ENCODE measurements at regions not wholly inside any gene's neighbourhood (a gene's known extent, or its start where the extent isn't known, plus 50 kb on each side); places are given as distances from the start of the nearest gene placed in this dataset.

GRCh38 chr5:145104106-145104505 lies 731.0 kb downstream of the PRELID2 start:
- no peaks in the 10 kb centered on the region for H3K4me1 ChIP-seq
- H3K36me3 ChIP-seq (ENCODE audit: control insufficient read depth, insufficient read depth, low read length): no peaks in the 10 kb centered on the region
- CTCF ChIA-PET: no interaction called here

GRCh38 chr5:145101246-145101645 lies 733.9 kb downstream of the PRELID2 start:
- intact Hi-C loops (cut with micrococcal nuclease; ENCODE audit: unreplicated experiment): loop anchor here (1.0 kb wide), 1 partner anchor 898 kb away; no protein-coding TSS in a partner anchor
- no peaks in the 10 kb centered on the region for H3K9me3 Mint-ChIP-seq (ENCODE audit: unreplicated experiment)
- no peaks in the 10 kb centered on the region for H3K36me3 ChIP-seq (ENCODE audit: control insufficient read depth, insufficient read depth, low read length)
- peaks cover 10% of the 10 kb centered on the region for H3K27me3 Mint-ChIP-seq (ENCODE audit: insufficient read depth, unreplicated experiment)
- no peaks in the 10 kb centered on the region for H3K4me1 ChIP-seq
- no peak overlapping the region for H3K4me3 Mint-ChIP-seq (ENCODE audit: unreplicated experiment)
- H3K4me1 Mint-ChIP-seq (ENCODE audit: low read depth, unreplicated experiment): no peaks in the 10 kb centered on the region
- ChIA-PET CTCF (no interaction called here), POLR2A (no interaction called here)
- H3K27me3 ChIP-seq (replicated peaks; ENCODE audit: control insufficient read depth, insufficient read depth, low read length): no peaks in the 10 kb centered on the region
- no peaks in the 10 kb centered on the region; the same call in 1 of the 2 replicates for H3K9me3 ChIP-seq
- no peak overlapping the region for H3K27ac Mint-ChIP-seq (ENCODE audit: unreplicated experiment)
- peak in 1 of 2 experiments; percentile 3 for DNase-seq
- H3K36me3 Mint-ChIP-seq (ENCODE audit: insufficient read depth, unreplicated experiment): no peaks in the 10 kb centered on the region
- peak; percentile 37 to 59 for TF ChIP-seq CTCF (IDR thresholded peaks at IDR 0.05; ENCODE audit: insufficient read depth in 1 of 2, low read depth in 1 of 2, low read length in 1 of 2, severe bottlenecking in 1 of 2, unreplicated experiment in 1 of 2)
- no TSS peak for BruUV-seq (replicated peaks)
- no peak overlapping the region for H3K4me3 ChIP-seq (ENCODE audit: low read depth, low read length)

More at GRCh38 chr5:145104106-145104505, 731.0 kb downstream of the PRELID2 start:
- Histone ChIP-seq H3K27me3 (replicated peaks; ENCODE audit: control insufficient read depth, insufficient read depth, low read length) (no peaks in the 10 kb centered on the region), H3K9me3 (no peaks in the 10 kb centered on the region; the same call in 1 of the 2 replicates), H3K4me3 (ENCODE audit: low read depth, low read length) (no peak overlapping the region)
- no peak for DNase-seq
- POLR2A ChIA-PET: no interaction called here
- H3K4me1 Mint-ChIP-seq (ENCODE audit: low read depth, unreplicated experiment): no peaks in the 10 kb centered on the region
- no peak overlapping the region for H3K27ac Mint-ChIP-seq (ENCODE audit: unreplicated experiment)
- BruUV-seq (replicated peaks): no TSS peak
- no peaks in the 10 kb centered on the region for H3K36me3 Mint-ChIP-seq (ENCODE audit: insufficient read depth, unreplicated experiment)
- no peak overlapping the region for H3K4me3 Mint-ChIP-seq (ENCODE audit: unreplicated experiment)
- intact Hi-C loops (cut with micrococcal nuclease; ENCODE audit: unreplicated experiment): no loop called here
- TF ChIP-seq CTCF (IDR thresholded peaks at IDR 0.05; ENCODE audit: insufficient read depth in 1 of 2, low read depth in 1 of 2, low read length in 1 of 2, severe bottlenecking in 1 of 2, unreplicated experiment in 1 of 2): no peak
- peaks cover 7% of the 10 kb centered on the region for H3K27me3 Mint-ChIP-seq (ENCODE audit: insufficient read depth, unreplicated experiment)
- no peaks in the 10 kb centered on the region for H3K9me3 Mint-ChIP-seq (ENCODE audit: unreplicated experiment)

- no peaks in the 10 kb centered on the region for H3K27me3 ChIP-seq (replicated peaks; ENCODE audit: control insufficient read depth, insufficient read depth, low read length)
- Mint-ChIP-seq H3K4me3 (ENCODE audit: unreplicated experiment) (no peak overlapping the region), H3K4me1 (ENCODE audit: low read depth, unreplicated experiment) (no peaks in the 10 kb centered on the region), H3K27ac (ENCODE audit: unreplicated experiment) (no peak overlapping the region), H3K9me3 (ENCODE audit: unreplicated experiment) (no peaks in the 10 kb centered on the region), H3K27me3 (ENCODE audit: insufficient read depth, unreplicated experiment) (no peaks in the 10 kb centered on the region), H3K36me3 (ENCODE audit: insufficient read depth, unreplicated experiment) (no peaks in the 10 kb centered on the region)
- no peak for DNase-seq
- intact Hi-C loops (cut with micrococcal nuclease; ENCODE audit: unreplicated experiment): no loop called here
- TF ChIP-seq CTCF (IDR thresholded peaks at IDR 0.05; ENCODE audit: insufficient read depth in 1 of 2, low read depth in 1 of 2, low read length in 1 of 2, severe bottlenecking in 1 of 2, unreplicated experiment in 1 of 2): no peak
- H3K4me1 ChIP-seq: no peaks in the 10 kb centered on the region
- CTCF ChIA-PET: no interaction called here
- BruUV-seq (replicated peaks): no TSS peak
- H3K4me3 ChIP-seq (ENCODE audit: low read depth, low read length): no peak overlapping the region
- no peaks in the 10 kb centered on the region for H3K9me3 ChIP-seq
- POLR2A ChIA-PET: no interaction called here
- no peaks in the 10 kb centered on the region for H3K36me3 ChIP-seq (ENCODE audit: control insufficient read depth, insufficient read depth, low read length)
Observed at GRCh38 chr5:145090115-145090514, 745.0 kb downstream of the PRELID2 start.
